ENCODE measurements at regions not wholly inside any gene's neighbourhood (a gene's known extent, or its start where the extent isn't known, plus 50 kb on each side); places are given as distances from the start of the nearest gene placed in this dataset.

GRCh38 chr14:83559721-83560120, 1970.2 kb upstream of the FLRT2 start:
- TF ChIP-seq CTCF (IDR thresholded peaks at IDR 0.05) (no peak), EP300 (IDR thresholded peaks at IDR 0.05) (no peak)

Data from ovary (tissue), 3 donors.